ENCODE measurements at regions not wholly inside any gene's neighbourhood (a gene's known extent, or its start where the extent isn't known, plus 50 kb on each side); places are given as distances from the start of the nearest gene placed in this dataset.

GRCh38 chr3:166526881-166527280 lies 689.7 kb upstream of the BCHE start:
- intact Hi-C loops (cut with DNase I), result no loop called here
- Histone ChIP-seq H3K9me3 (ENCODE audit: control insufficient read depth in 2 of 3, insufficient read depth in 1 of 3, low read length in 3 of 3) (no peaks in the 10 kb centered on the region), H3K9ac (ENCODE audit: low read length in 3 of 3) (no peak overlapping the region), H3K4me3 (ENCODE audit: low read length in 3 of 3) (no peak overlapping the region), H3K27ac (ENCODE audit: low read depth in 2 of 2, low read length in 2 of 2) (no peak overlapping the region), H3K27me3 (ENCODE audit: control insufficient read depth, insufficient read depth, low read length) (no peaks in the 10 kb centered on the region), H3K4me1 (ENCODE audit: control insufficient read depth in 2 of 3, insufficient read depth in 2 of 3, low read depth in 1 of 3, low read length in 3 of 3) (no peaks in the 10 kb centered on the region), H3K36me3 (ENCODE audit: control insufficient read depth in 2 of 3, insufficient read depth in 3 of 3, low read length in 3 of 3) (no peaks in the 10 kb centered on the region)
- FAIRE-seq, result no peak
- TF ChIP-seq, protein P1, sequence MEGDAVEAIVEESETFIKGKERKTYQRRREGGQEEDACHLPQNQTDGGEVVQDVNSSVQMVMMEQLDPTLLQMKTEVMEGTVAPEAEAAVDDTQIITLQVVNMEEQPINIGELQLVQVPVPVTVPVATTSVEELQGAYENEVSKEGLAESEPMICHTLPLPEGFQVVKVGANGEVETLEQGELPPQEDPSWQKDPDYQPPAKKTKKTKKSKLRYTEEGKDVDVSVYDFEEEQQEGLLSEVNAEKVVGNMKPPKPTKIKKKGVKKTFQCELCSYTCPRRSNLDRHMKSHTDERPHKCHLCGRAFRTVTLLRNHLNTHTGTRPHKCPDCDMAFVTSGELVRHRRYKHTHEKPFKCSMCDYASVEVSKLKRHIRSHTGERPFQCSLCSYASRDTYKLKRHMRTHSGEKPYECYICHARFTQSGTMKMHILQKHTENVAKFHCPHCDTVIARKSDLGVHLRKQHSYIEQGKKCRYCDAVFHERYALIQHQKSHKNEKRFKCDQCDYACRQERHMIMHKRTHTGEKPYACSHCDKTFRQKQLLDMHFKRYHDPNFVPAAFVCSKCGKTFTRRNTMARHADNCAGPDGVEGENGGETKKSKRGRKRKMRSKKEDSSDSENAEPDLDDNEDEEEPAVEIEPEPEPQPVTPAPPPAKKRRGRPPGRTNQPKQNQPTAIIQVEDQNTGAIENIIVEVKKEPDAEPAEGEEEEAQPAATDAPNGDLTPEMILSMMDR (IDR thresholded peaks at IDR 0.05; ENCODE audit: borderline replicate concordance, extremely low read depth, insufficient read depth), result no peak
- no peak for DNase-seq

DNA sequence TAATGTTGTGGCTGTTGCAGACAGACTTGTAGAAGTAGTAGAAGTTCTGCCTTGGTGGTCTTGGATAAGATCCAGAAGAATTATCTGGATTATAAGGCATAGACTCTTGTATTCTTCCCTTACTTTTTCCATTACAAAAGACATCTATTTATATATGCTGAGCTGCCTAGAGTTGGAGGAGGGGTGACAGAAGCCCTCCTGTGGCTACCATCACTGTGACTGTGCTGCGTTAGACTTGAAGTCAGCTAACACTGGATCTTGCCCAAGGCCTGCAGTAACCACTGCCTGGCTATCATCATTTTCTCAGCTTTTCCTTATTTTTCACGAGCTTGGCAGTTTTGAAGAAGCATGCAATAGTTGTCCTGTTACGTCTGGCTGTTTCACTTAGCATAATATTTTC lies 684.8 kb upstream of the BCHE start:
- no peaks in the 10 kb centered on the region for H3K4me1 ChIP-seq (ENCODE audit: control insufficient read depth in 2 of 3, insufficient read depth in 2 of 3, low read depth in 1 of 3, low read length in 3 of 3)
- FAIRE-seq, result no peak

GRCh38 chr3:166519443-166519842 lies 682.2 kb upstream of the BCHE start:
- Histone ChIP-seq H3K27ac (ENCODE audit: low read depth in 2 of 2, low read length in 2 of 2) (no peak overlapping the region), H3K4me1 (ENCODE audit: control insufficient read depth in 2 of 3, insufficient read depth in 2 of 3, low read depth in 1 of 3, low read length in 3 of 3) (no peaks in the 10 kb centered on the region), H3K9ac (ENCODE audit: low read length in 3 of 3) (no peak overlapping the region), H3K4me3 (ENCODE audit: low read length in 3 of 3) (no peak overlapping the region), H3K36me3 (ENCODE audit: control insufficient read depth in 2 of 3, insufficient read depth in 3 of 3, low read length in 3 of 3) (no peaks in the 10 kb centered on the region), H3K9me3 (ENCODE audit: control insufficient read depth in 2 of 3, insufficient read depth in 1 of 3, low read length in 3 of 3) (peaks cover 0 to 4% (median 0%) of the 10 kb centered on the region in 3 donors), H3K27me3 (ENCODE audit: control insufficient read depth, insufficient read depth, low read length) (no peaks in the 10 kb centered on the region)
- DNase-seq, result no peak
- FAIRE-seq, result no peak
- TF ChIP-seq, protein P1 (IDR thresholded peaks at IDR 0.05; ENCODE audit: borderline replicate concordance, extremely low read depth, insufficient read depth), result no peak
- intact Hi-C loops (cut with DNase I), result no loop called here

More for the DNA sequence above, 684.8 kb upstream of the BCHE start:
- Histone ChIP-seq H3K9ac (ENCODE audit: low read length in 3 of 3) (no peak overlapping the region), H3K9me3 (ENCODE audit: control insufficient read depth in 2 of 3, insufficient read depth in 1 of 3, low read length in 3 of 3) (peaks cover 0 to 4% (median 0%) of the 10 kb centered on the region in 3 donors), H3K36me3 (ENCODE audit: control insufficient read depth in 2 of 3, insufficient read depth in 3 of 3, low read length in 3 of 3) (no peaks in the 10 kb centered on the region), H3K27ac (ENCODE audit: low read depth in 2 of 2, low read length in 2 of 2) (no peak overlapping the region), H3K4me3 (ENCODE audit: low read length in 3 of 3) (no peak overlapping the region), H3K27me3 (ENCODE audit: control insufficient read depth, insufficient read depth, low read length) (no peaks in the 10 kb centered on the region)
- DNase-seq, result no peak
- intact Hi-C loops (cut with DNase I), result no loop called here
- TF ChIP-seq, protein P1 (IDR thresholded peaks at IDR 0.05; ENCODE audit: borderline replicate concordance, extremely low read depth, insufficient read depth), result no peak

- H3K9me3 ChIP-seq (ENCODE audit: control insufficient read depth in 2 of 3, insufficient read depth in 1 of 3, low read length in 3 of 3), result peaks cover 0 to 4% (median 0%) of the 10 kb centered on the region in 3 donors
- DNase-seq (peak in 1 of 5 donors; percentile 10), FAIRE-seq (no peak)
- H3K27me3 ChIP-seq (ENCODE audit: control insufficient read depth, insufficient read depth, low read length), result no peaks in the 10 kb centered on the region
- TF ChIP-seq, protein P1 (IDR thresholded peaks at IDR 0.05; ENCODE audit: borderline replicate concordance, extremely low read depth, insufficient read depth), result no peak
- intact Hi-C loops (cut with DNase I), result no loop called here
- H3K27ac ChIP-seq (ENCODE audit: low read depth in 2 of 2, low read length in 2 of 2), result no peak overlapping the region
- no peak overlapping the region for H3K9ac ChIP-seq (ENCODE audit: low read length in 3 of 3)
- no peak overlapping the region for H3K4me3 ChIP-seq (ENCODE audit: low read length in 3 of 3)
- H3K36me3 ChIP-seq (ENCODE audit: control insufficient read depth in 2 of 3, insufficient read depth in 3 of 3, low read length in 3 of 3), result no peaks in the 10 kb centered on the region
- H3K4me1 ChIP-seq (ENCODE audit: control insufficient read depth in 2 of 3, insufficient read depth in 2 of 3, low read depth in 1 of 3, low read length in 3 of 3), result no peaks in the 10 kb centered on the region
Measured at GRCh38 chr3:166518040-166518439, 680.8 kb upstream of the BCHE start.
